Neural cell (in vitro differentiated cells): ENCODE measurements at regions not wholly inside any gene's neighbourhood (a gene's known extent, or its start where the extent isn't known, plus 50 kb on each side); places are given as distances from the start of the nearest gene placed in this dataset.

Experiments
- CTCF ChIP-seq: fragments of 450-650 bp; IDR thresholded peaks from 2 replicates; pipeline ENCODE4 v1.5.1; 2014; ENCODE audit warnings: antibody characterized with exemption, mild to moderate bottlenecking, moderate library complexity; ENCODE audit not compliant: poor library complexity, severe bottlenecking
- EZH2 ChIP-seq: fragments of 200-600, 300-800 bp; shearing (Covaris generic), sonication (generic); IDR thresholded peaks from 2 replicates; pipeline ENCODE4 v1.6.1; 2014; ENCODE audit warnings: antibody characterized with exemption, low read length, borderline replicate concordance, mild to moderate bottlenecking; ENCODE audit not compliant: insufficient read depth, poor library complexity, severe bottlenecking
- MXI1 ChIP-seq: fragments of 450-650 bp; conservative IDR thresholded peaks from 2 replicates; pipeline ENCODE4 v1.6.1; 2014; ENCODE audit warnings: antibody characterized with exemption, mild to moderate bottlenecking; ENCODE audit not compliant: poor library complexity, severe bottlenecking

- TF ChIP-seq CTCF (no peak), EZH2 (no peak), MXI1 (no peak)
Observed at GRCh38 chr15:95497634-95498033, 832.9 kb upstream of the NR2F2 start.
